ENCODE measurements at regions not wholly inside any gene's neighbourhood (a gene's known extent, or its start where the extent isn't known, plus 50 kb on each side); places are given as distances from the start of the nearest gene placed in this dataset.

GRCh38 chr5:88380332-88380731 is 111.7 kb upstream of the TMEM161B start:
- TF ChIP-seq ISL1 (CRISPR knock-in tag; IDR thresholded peaks at IDR 0.05) (no peak), ZFP3 (CRISPR knock-in tag; IDR thresholded peaks at IDR 0.05) (no peak)
